NOMO-1 treated with dmso at 0.1 percent for 144 hours (cell line): ENCODE measurements at regions not wholly inside any gene's neighbourhood (a gene's known extent, or its start where the extent isn't known, plus 50 kb on each side); places are given as distances from the start of the nearest gene placed in this dataset.
"Not testable (repeated sequence)": the region's sequence is repeated elsewhere in the genome, so short reads cannot be mapped to it uniquely, and the experiment has no call there.

Experiments used
- DNase-seq: peaks from one replicate; lab custom pipeline; 2025; ENCODE audit not compliant: unreplicated experiment; lab: John Stamatoyannopoulos, UW

DNA sequence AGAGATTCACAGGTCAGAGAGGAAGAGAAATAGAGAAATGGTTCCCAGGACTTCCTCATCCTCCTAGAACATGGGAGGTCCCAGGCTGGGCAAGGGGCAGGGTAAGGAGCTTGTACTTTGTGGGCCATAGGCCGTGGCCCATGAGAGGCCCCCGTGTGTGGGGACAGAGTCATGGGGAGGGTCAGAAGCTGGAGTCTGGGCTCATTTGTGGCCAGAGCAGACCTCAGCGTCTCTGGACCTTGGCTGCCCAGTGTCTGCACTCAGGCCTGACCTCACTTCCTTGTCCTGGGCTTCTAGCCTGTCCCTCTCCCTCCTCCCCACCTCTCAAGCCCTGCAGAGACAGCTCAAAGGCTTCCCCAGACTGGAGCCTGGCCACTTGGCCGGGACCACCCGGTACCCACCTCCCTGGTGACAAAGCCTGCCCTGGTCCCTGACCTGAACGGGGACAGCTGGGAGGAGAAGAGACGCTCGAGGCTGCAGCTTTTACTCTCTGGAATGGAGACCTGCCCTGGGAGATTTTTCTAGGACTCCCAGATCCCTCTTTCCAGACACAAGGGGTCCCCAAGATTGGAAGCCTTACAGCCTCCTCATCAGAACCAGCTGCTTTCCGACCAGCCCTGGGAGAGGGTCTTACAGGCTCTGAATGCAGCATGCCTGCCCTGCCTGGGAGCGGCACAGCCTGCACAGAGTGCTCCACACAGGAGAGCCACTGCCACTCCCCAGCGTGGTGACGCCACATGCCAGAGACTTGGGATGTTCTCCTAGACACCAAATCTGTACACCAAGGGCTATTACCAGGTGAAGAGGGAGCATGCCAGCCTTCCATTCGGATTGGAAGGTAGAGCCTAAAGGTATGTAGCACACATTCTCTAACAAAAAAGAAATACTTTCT is 569.0 kb upstream of the B3GAT1 start:
- no peak for DNase-seq

DNA sequence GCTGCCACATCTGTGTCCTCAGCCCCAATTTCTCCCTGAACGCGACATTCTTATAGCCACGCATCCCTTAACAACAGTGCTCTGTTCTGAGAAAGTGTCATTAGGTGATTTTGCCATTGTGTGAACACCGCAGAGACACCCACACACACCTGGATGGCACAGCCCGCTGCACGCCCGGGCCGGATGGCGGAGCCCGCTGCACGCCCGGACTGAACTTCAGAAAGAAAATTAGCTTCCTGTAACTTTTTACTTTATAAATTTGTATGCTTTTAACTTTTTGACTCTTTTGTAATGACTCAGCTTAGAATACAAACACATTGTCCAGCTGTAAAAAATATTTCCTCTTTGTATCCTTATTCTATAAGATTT is 567.0 kb upstream of the B3GAT1 start:
- DNase-seq: not testable (repeated sequence)

DNA sequence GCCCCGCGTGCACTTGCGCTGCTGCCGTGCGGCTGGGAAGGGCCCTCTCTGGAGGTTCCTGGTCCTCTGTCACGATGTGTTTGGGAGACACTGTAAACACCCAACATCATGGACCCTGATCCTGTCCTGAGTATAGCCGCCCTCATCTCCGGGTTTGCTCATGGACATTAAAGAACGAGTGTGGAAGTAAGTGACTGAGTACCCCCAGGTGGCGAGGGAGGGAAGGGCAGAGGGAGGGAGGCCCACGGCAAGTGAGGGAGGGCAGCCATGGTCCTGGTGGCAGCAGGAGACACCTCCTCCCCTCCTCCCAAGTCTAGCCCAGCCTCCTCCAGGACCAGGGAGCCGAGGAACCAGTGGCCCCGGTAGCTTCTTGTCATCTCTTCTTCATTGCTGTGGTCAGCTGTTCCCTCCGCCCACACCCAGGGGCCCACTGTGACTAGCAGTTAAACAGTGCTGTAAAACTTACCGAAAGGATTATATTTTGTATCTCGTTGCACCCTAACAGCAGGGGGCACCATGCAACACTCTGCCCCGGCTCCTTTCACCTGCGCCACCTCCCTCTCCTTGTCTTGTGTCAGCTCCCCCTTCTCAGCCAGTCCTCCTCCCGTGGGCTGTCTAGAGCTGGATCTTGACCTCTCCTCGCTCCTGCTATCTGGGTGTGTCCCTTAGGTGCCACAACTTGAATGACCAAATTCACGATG is 566.5 kb upstream of the B3GAT1 start:
- no peak for DNase-seq

DNA sequence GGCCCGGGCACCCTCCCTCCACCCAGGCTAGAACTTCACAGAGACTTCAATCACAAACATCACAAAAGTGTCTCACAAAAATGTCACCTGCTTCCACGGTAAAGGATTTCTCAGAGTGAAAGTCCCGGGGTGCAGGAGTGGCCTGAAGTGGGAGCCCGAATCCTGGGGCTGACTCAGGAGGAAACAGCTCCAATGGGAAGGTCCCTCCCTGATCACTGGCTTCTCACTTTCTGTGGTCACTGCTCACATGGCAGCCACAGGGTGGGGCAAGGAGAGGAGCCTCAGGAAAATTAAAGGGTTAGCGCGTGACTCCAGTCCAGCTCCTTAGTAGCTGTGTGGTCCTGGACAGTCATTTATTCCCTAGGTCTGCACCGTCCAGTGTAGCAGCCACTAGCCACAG is 564.5 kb upstream of the B3GAT1 start:
- DNase-seq: no peak

DNA sequence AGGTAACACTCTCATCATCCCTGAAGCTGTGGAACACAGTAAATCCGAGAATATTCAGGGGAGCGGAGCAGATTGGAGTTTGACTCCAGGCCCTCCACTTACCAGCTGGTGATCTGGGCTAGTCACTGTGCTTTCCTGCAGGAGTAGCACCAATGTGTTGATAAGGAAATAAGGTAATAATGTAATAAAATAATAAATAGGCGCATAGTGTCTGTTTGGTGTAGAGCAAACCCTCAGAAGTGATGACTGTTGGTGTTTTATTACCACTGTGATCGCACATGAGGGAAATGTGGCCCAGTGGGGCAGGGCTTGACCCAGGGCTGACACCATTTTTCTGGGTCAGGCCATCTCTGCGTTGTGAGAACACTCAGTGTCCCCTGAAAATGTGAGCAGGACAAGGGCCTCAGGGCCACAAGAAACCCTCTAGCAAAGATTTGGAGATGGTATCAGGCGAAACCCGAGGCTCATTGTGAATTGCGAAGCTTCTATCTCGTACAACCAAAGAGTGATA is 563.9 kb upstream of the B3GAT1 start:
- no peak for DNase-seq

DNA sequence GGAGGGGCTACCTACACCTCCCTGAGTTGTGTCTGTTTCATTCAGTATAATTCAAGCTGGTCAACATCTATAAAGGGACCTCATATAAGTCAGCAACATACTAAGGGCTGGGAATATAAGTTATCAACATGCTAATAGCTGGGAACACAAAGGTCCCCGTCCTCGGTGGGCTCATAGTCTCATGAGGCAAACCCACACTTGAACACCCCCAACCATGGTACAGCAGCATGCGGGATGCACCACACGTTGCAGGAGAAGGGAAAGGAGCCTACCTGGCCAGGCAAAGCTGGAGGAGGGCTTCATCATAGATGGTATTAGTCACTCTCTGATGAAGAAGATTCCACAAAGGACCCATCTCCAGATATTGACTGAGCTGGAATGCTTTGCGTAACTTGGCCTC is 561.8 kb upstream of the B3GAT1 start:
- no peak for DNase-seq

DNA sequence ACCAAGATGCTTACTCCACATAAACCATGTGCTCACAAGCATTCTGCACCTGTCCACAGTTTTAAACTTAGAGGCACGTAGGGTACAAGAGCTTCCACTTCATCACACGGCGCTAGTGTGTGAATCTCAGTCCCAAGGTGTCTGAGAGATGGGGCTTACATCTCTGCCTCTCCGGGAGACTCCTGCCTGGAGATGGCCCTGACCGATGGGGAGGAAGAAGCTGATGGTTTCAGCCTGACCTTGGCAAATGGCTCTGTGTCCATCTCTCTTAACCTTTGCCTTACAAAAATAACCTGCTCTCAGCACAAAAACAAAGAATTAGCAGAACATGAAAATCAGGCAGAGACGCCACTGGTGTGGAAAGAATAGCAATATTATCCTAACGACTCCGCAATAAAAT is 559.3 kb upstream of the B3GAT1 start:
- no peak for DNase-seq

DNA sequence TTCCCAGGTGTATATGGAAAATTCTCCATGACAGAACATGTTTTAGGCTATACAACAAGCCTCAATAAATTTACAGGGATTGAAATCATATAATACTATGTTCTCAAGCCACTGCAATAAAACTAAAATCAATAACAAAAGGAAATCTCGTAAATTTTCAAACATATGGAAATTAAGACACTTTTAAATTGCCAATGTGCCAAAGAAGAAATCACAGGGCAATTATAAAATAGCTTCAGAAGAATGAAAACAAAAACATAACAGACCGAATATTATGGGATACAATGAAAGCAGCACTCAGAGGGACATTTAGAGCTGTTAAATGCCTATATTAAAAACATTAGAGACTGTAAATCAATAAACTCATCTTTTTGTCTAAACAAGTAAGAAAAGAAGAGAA is 555.7 kb upstream of the B3GAT1 start:
- no peak for DNase-seq

DNA sequence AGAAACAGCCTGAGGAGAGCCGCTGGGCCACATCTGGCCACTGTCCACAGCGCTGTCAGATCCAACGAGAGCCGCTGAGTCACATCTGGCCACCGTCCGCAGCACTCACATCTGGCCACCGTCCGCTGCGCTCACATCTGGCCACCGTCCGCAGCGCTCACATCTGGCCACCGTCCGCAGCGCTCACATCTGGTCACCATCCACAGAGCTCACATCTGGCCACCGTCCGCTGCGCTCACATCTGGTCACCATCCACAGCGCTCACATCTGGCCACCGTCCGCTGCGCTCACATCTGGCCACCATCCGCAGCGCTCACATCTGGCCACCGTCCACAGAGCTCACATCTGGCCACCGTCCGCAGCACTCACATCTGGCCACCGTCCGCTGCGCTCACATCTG is 549.3 kb upstream of the B3GAT1 start:
- not testable (repeated sequence) for DNase-seq

DNA sequence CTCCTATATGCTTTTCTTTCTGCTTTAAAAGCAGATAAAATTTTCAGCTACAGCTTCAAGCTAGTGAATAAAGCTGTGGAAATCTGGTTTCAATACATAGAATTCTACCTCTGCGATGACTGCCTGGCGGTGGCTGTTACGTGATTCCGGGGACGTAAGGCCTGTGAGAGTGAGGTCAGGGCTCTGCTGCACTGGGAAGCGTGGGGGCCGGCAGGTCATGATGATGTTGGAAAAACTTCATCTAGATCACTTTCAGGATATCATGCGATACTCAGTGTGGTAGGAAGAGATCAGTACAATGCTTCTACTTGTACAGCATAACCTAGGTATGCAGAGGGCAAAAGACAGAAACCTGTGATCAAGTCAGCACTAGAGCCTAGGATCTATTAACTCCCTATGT is 546.8 kb upstream of the B3GAT1 start:
- no peak for DNase-seq

DNA sequence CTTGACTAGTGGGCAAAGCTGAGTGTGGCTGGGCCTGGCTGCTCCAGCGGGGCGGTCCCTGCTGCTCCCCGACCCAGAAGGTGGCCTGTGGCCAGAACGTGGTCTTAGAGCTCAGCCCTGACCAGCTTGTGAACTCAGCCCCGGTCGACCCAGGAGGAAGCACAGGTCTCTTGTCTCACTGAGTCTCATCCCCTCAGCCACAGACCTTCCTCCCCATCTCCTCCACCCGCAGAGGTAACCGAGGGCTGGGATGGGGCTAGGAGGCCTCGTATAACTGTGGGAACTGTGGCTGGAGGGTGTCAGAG is 546.2 kb upstream of the B3GAT1 start:
- DNase-seq: no peak

DNA sequence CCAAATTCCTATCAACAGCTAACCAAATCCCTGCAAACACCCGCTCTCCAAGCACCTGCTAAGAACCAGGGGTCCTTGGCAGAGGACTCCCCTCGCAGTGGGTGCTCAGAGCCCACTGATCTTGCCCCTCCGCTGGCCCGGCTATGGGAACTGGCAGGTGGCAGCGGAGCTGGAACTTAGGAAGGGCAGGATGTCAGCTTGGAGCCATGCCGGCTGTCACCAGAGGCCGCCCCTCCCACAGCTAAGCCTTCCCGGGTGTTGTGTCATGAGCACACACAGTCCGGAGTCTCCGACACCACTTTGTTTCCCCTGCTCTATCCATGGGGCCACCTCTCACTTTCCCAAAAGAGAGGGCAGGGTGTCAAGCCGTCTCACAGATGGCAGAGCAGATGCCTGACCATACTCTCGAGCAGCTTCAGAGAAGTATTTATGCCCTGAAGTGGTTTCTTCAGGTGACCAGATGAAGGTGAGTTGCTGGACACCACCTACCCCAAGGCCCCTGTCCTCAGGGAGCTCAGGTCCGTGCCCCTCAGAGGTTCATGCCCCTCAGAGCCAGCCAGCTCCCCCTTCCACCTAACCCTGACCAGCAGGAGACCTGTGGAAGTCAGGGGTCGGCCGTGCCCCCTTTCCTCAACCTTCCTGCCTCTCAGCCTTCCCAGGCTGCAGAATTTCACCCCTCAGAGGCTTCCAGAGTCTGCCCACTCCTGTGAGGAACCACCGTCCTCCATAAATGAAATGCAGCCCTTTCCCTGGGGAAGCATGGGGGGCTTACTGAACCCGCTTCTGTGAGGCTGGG is 545.7 kb upstream of the B3GAT1 start:
- DNase-seq: no peak

DNA sequence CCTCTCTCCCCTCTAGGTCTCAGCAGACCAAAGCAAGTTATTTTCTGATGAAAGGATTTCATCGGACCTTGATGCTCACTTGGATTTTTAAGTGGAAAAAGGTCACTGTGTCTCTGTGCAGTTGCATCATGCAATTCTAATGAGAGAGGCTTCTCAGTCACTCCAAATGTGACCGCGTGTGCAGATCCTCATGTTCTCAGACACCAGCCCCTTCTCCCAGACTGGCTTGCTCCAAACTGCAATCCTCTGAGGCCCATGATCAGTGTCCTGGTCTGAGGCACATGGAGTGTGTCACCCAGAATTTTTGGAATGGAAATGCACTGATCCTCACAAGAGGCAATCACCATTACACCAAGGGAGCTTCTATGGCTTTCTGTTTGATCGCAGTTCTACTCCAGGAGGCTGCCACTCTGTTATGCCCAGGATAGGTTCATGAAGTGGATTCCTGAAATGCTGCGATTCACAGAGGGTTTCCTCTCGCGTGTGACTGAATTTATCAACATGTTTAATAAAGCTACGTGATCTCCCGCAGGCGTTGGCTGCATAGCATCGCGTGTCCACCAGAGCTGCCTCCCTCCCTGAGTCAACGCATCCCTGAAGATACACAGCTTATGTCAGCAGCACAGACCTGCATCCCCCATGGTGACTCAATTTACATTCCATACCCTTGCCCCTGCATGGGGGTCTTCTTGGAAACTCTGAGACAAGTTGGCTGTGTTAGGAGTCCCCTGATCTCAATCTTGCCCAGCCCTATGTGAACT is 544.6 kb upstream of the B3GAT1 start:
- DNase-seq: no peak

DNA sequence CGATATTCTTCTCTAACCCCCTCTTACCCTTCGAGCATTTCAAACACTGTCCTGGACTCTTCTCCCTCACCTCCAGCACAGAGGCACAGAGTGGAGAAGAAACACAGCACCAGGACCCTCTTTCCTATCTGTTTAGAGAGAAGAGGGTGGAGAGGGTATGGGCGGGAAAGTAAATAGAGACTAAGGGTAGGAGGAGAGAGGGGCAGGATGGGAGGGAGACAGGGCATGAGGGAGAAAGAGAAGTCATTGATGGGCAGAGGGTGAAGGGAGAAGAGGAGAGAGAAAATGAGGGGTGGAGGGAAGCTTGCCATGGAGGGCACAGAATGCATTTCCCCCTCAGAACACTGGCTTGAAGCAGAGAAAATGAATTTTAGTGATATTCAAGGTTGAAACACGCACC is 543.9 kb upstream of the B3GAT1 start:
- DNase-seq: not testable (repeated sequence)

DNA sequence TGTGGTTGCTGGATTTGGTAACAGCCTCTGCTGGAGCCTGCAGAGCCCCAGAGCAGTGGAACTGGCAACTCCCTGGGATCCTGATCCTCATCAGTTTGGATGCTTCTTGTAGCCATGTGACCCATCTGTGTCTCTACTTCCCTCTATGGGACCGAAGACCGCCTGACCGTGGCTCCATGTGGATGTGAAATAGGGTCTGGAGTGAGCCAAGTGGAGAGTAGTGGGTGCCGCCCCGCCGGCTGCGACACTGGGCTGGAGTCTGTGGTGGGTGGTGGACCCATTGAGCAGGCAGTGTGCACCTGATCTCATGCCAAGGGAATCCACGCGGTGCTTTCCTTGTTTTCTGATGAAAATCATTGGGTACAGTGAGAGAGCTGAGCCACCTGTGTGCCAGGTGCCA is 543.2 kb upstream of the B3GAT1 start:
- DNase-seq: no peak

DNA sequence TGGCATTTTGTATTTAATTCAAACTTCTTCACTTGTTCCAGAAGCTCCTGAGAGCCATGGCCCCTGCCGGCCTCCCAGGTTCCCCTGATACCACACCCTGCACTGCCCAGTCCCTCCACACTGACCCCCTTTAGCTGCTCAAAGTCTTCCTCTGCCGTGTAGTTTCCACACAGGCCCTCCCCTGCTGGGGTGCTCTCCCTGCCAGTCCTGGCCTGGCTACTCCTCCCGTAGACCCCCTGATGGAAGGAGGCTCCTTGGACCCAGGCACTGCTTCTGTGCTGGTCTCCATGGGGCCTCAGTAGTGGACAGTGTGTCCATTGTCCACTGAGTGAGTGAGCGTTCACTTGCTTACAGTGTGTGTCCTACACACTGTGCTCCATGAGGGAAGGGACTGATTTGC is 542.4 kb upstream of the B3GAT1 start:
- not testable (repeated sequence) for DNase-seq

DNA sequence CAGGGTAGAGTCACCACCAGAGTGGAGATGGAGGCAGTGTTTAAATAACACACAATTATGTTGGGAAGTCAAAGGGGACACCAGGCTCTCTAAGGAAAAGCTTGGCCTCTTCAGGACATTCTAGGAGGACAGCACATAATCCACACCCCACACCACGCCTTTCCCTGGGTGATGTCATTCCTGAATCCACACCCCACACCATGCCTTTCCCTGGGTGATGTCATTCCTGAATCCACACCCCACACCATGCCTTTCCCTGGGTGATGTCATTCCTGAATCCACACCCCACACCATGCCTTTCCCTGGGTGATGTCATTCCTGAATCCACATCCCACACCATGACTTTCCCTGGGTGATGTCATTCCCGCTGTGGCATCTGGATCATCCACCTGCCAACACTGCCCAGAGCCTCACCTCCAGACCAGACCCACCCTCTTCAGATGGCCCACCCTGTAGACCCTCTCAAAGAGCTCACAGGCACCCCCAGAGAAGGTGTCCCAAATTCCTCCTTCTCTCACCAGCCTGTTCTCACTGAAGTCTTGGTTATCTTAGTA is 541.5 kb upstream of the B3GAT1 start:
- not testable (repeated sequence) for DNase-seq

DNA sequence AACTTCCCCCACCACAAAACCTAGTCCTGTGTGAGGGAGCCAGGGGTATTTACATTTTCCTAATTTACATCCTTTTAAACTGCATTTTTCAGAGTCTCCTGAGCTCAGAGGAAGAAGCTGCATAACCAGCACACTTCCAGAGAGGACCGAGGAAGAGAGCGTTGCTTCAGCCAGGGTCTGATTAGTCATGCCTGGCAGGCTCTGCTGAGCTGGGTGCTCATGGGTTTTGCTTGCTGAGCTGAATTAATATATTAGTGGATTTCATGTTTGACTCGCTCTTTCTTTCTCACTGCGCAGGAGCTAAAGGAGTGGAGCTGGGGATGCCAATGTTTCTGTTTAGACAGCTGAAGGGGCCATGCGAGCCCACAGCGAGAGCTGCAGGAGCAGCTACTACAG is 539.3 kb upstream of the B3GAT1 start:
- DNase-seq: no peak

DNA sequence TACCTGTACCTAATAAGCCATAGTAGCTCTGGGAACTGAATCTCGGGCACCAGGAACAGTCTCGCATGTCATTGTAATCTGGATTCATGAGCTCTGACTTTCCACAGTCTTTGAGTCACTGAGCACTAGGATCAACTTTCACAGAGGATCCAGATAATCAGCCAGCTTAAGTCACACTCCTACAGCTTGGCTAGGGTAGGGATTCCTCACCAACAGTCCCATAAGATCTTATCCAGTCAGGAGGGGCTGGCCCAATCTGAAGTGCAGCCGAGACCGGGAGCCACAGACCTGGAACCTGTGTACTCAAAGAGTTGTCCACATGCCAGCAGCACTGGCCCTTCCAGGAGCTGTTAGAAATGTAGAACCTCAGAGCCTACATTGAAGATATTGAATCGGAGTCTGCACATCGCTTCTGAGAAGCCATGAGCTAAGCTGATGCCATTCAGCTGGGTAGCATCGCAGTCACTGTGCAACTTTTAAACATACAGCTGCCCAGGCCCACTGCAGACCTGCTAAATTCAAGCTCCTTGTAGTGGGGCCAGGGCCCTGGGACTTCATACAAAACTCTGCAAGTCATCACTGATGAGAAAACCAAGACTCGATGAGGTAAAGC is 538.8 kb upstream of the B3GAT1 start:
- DNase-seq: no peak
